GM19025 (cell line): ENCODE measurements at regions not wholly inside any gene's neighbourhood (a gene's known extent, or its start where the extent isn't known, plus 50 kb on each side); places are given as distances from the start of the nearest gene placed in this dataset.
"Not testable (repeated sequence)": the region's sequence is repeated elsewhere in the genome, so short reads cannot be mapped to it uniquely, and the experiment has no call there.

Source experiments
- ATAC-seq: cut with Tn5 transposase; IDR thresholded peaks from one replicate; pipeline ENCODE4 v1.9.1; 2021; ENCODE audit warnings: mild to moderate bottlenecking, low read depth, moderate library complexity; ENCODE audit not compliant: unreplicated experiment

- no peak for ATAC-seq
These were observed 361.2 kb upstream of the PDE3A start for GRCh38 chr12:20006871-20007730.

GRCh38 chr12:20009965-20010364 lies 358.4 kb upstream of the PDE3A start:
- not testable (repeated sequence) for ATAC-seq

- no peak for ATAC-seq
These were observed 357.1 kb upstream of the PDE3A start for GRCh38 chr12:20011200-20011599.

- ATAC-seq: no peak
These were observed 350.5 kb upstream of the PDE3A start for GRCh38 chr12:20017802-20018201.

- ATAC-seq: no peak
These were observed 349.9 kb upstream of the PDE3A start for GRCh38 chr12:20018406-20018805.

GRCh38 chr12:20024194-20024593 lies 344.1 kb upstream of the PDE3A start:
- no peak for ATAC-seq

GRCh38 chr12:20028033-20028432 lies 340.3 kb upstream of the PDE3A start:
- ATAC-seq: no peak

GRCh38 chr12:20030826-20031225 lies 337.5 kb upstream of the PDE3A start:
- no peak for ATAC-seq

- no peak for ATAC-seq
These were observed 328.8 kb upstream of the PDE3A start for GRCh38 chr12:20039562-20039961.

- ATAC-seq: no peak
These were observed 328.2 kb upstream of the PDE3A start for GRCh38 chr12:20040184-20040583.

GRCh38 chr12:20040831-20041230 lies 327.5 kb upstream of the PDE3A start:
- no peak for ATAC-seq

- ATAC-seq: no peak
These were observed 324.0 kb upstream of the PDE3A start for GRCh38 chr12:20044351-20044750.

GRCh38 chr12:20044846-20045245 lies 323.5 kb upstream of the PDE3A start:
- ATAC-seq: no peak

GRCh38 chr12:20047901-20048300 lies 320.4 kb upstream of the PDE3A start:
- no peak for ATAC-seq

GRCh38 chr12:20050221-20050620 lies 318.1 kb upstream of the PDE3A start:
- no peak for ATAC-seq

- ATAC-seq: no peak
These were observed 314.6 kb upstream of the PDE3A start for GRCh38 chr12:20053782-20054181.

- no peak for ATAC-seq
These were observed 312.5 kb upstream of the PDE3A start for GRCh38 chr12:20055856-20056255.

- no peak for ATAC-seq
These were observed 310.9 kb upstream of the PDE3A start for GRCh38 chr12:20057398-20057797.

GRCh38 chr12:20063116-20063515 lies 305.2 kb upstream of the PDE3A start:
- no peak for ATAC-seq

- ATAC-seq: no peak
These were observed 290.7 kb upstream of the PDE3A start for GRCh38 chr12:20077618-20078017.

GRCh38 chr12:20089077-20089476 lies 279.3 kb upstream of the PDE3A start:
- ATAC-seq: no peak

GRCh38 chr12:20093190-20093810 lies 275.0 kb upstream of the PDE3A start:
- not testable (repeated sequence) for ATAC-seq
